ENCODE measurements at regions not wholly inside any gene's neighbourhood (a gene's known extent, or its start where the extent isn't known, plus 50 kb on each side); places are given as distances from the start of the nearest gene placed in this dataset.

DNA sequence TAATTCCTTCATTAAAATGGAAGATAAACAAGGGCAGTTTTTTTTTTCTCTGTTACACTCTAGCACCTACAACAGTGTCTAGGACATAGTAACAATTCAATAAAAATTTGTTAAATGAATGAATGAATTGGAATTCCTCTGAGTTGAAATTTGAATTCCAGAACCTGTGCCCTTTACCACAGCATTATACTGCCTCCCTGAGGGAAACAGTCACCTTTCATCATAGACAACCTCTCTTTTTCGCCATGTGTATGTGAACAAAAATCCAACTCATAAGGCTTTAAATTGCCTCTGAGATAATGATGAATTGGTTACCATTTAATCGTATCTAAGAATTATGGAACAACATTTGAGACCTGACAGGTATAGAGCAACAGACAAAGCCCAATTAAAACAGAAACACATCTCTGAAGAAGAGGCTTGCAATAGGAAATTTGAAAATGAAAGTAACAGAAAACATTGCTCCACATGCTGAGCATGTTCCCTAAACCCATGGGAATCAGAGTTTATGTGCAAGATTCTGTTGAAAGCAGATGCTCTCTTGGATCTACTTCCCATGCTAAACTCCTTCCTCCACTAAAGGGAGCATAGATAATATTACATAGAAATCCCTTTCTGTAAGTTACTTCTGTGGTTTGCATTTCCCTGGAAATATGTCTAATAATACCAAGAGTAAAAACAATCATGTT, 657.8 kb downstream of the GALC start:
- TF ChIP-seq, protein P1, sequence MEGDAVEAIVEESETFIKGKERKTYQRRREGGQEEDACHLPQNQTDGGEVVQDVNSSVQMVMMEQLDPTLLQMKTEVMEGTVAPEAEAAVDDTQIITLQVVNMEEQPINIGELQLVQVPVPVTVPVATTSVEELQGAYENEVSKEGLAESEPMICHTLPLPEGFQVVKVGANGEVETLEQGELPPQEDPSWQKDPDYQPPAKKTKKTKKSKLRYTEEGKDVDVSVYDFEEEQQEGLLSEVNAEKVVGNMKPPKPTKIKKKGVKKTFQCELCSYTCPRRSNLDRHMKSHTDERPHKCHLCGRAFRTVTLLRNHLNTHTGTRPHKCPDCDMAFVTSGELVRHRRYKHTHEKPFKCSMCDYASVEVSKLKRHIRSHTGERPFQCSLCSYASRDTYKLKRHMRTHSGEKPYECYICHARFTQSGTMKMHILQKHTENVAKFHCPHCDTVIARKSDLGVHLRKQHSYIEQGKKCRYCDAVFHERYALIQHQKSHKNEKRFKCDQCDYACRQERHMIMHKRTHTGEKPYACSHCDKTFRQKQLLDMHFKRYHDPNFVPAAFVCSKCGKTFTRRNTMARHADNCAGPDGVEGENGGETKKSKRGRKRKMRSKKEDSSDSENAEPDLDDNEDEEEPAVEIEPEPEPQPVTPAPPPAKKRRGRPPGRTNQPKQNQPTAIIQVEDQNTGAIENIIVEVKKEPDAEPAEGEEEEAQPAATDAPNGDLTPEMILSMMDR (IDR thresholded peaks at IDR 0.05; ENCODE audit: low read length) = peak; percentile 23
- no peak for TF ChIP-seq EZH2phosphoT487 (IDR thresholded peaks at IDR 0.05; ENCODE audit: low read length)
